Tibial nerve (tissue), 4 donors: ENCODE measurements at regions not wholly inside any gene's neighbourhood (a gene's known extent, or its start where the extent isn't known, plus 50 kb on each side); places are given as distances from the start of the nearest gene placed in this dataset.

Experiments
- DNase-seq, 2 donors: peaks; one replicate each; pipeline ENCODE4 v3.0.0-alpha.2; 2019; ENCODE audit warnings: low spot score in 2 of 2
- H3K27ac ChIP-seq, 4 donors: fragments of 200-600 bp; sonication (generic) in 3 of 4; one replicate each; pipeline ENCODE4 v1.5.1; 2017 to 2019; ENCODE audit warnings: mild to moderate bottlenecking in 1 of 4
- H3K27me3 ChIP-seq, 2 donors: fragments of 200-600 bp; sonication (generic) in 1 of 2; one replicate each; pipeline versions ENCODE4 v1.5.1 to v1.6.0; 2017 to 2019
- H3K36me3 ChIP-seq, 3 donors: fragments of 200-600 bp; sonication (generic); one replicate each; pipeline ENCODE4 v1.5.1; 2018 to 2019
- H3K4me1 ChIP-seq, 4 donors: fragments of 200-600 bp; sonication (generic) in 3 of 4; one replicate each; pipeline ENCODE4 v1.5.1; 2017 to 2019
- H3K4me3 ChIP-seq, 4 donors: fragments of 200-600 bp; sonication (generic) in 3 of 4; one replicate each; pipeline ENCODE4 v1.5.1; 2017 to 2019; ENCODE audit warnings: mild to moderate bottlenecking in 1 of 4, moderate library complexity in 1 of 4
- H3K9me3 ChIP-seq, 4 donors: fragments of 200-600 bp; sonication (generic) in 3 of 4; one replicate each; pipeline ENCODE4 v1.5.1; 2017 to 2019
- CTCF ChIP-seq, 5 experiments: fragments of 200-600 bp in 3 of 5; fragments of 450-650 bp in 2 of 5; sonication (generic) in 3 of 5; IDR thresholded peaks; one replicate each; pipeline ENCODE4 v1.5.1; 2016 to 2019; ENCODE audit warnings: antibody characterized with exemption in 5 of 5, mild to moderate bottlenecking in 3 of 5, moderate library complexity in 2 of 5
- EP300 ChIP-seq, 2 donors: sonication (generic); formaldehyde crosslinking; IDR thresholded peaks; one replicate each; pipeline ENCODE4 v1.6.1; 2017; ENCODE audit warnings: antibody characterized with exemption in 2 of 2, mild to moderate bottlenecking in 1 of 2
- POLR2A ChIP-seq, 2 donors: fragments of 450-650 bp; IDR thresholded peaks; one replicate each; pipeline ENCODE4 v1.6.1; 2017; ENCODE audit warnings: antibody characterized with exemption in 2 of 2, mild to moderate bottlenecking in 2 of 2, moderate library complexity in 2 of 2
- WGBS, 2 donors: methylation state at CpG; one replicate each; pipeline ENCODE4 v1.1.5; 2018; 5-methylcytosine and 5-hydroxymethylcytosine counted together

- Histone ChIP-seq H3K27ac (no peak overlapping the region), H3K36me3 (no peaks in the 10 kb centered on the region), H3K9me3 (no peaks in the 10 kb centered on the region), H3K4me3 (no peak overlapping the region), H3K27me3 (no peaks in the 10 kb centered on the region), H3K4me1 (peaks cover 0 to 4% (median 0%) of the 10 kb centered on the region in 4 donors)
- no peak for DNase-seq
- 87 to 94% methylated on average over 11 of the region's 11 CpGs for WGBS, 2 donors
- TF ChIP-seq EP300 (IDR thresholded peaks at IDR 0.05) (no peak), POLR2A (IDR thresholded peaks at IDR 0.05) (no peak), CTCF (IDR thresholded peaks at IDR 0.05) (no peak)
Measured at GRCh38 chr21:15486460-15487195, 243.2 kb upstream of the USP25 start.

GRCh38 chr21:15487196-15487550, 242.6 kb upstream of the USP25 start:
- no peak for DNase-seq
- no peaks in the 10 kb centered on the region for H3K36me3 ChIP-seq
- H3K9me3 ChIP-seq, result no peaks in the 10 kb centered on the region
- no peak overlapping the region for H3K27ac ChIP-seq
- 75 to 77% methylated on average over 3 of the region's 3 CpGs for WGBS, 2 donors
- H3K27me3 ChIP-seq, result no peaks in the 10 kb centered on the region
- TF ChIP-seq POLR2A (IDR thresholded peaks at IDR 0.05) (no peak), CTCF (IDR thresholded peaks at IDR 0.05) (no peak), EP300 (IDR thresholded peaks at IDR 0.05) (no peak)
- peaks cover 0 to 4% (median 0%) of the 10 kb centered on the region in 4 donors for H3K4me1 ChIP-seq
- H3K4me3 ChIP-seq, result no peak overlapping the region

GRCh38 chr21:15491100-15491499, 238.7 kb upstream of the USP25 start:
- TF ChIP-seq POLR2A (IDR thresholded peaks at IDR 0.05) (no peak), CTCF (IDR thresholded peaks at IDR 0.05) (no peak)
- Histone ChIP-seq H3K4me3 (no peak overlapping the region), H3K36me3 (no peaks in the 10 kb centered on the region), H3K27ac (no peak overlapping the region), H3K9me3 (no peaks in the 10 kb centered on the region), H3K4me1 (no peaks in the 10 kb centered on the region), H3K27me3 (no peaks in the 10 kb centered on the region)
- 91 to 98% methylated on average over 2 of the region's 2 CpGs for WGBS, 2 donors
- DNase-seq, result no peak

- H3K27ac ChIP-seq, result no peak overlapping the region
- H3K9me3 ChIP-seq, result no peaks in the 10 kb centered on the region
- no peaks in the 10 kb centered on the region for H3K4me1 ChIP-seq
- DNase-seq, result no peak
- WGBS, 2 donors, result 60 to 72% methylated on average over 3 of the region's 3 CpGs
- H3K27me3 ChIP-seq, result no peaks in the 10 kb centered on the region
- no peak for TF ChIP-seq CTCF (IDR thresholded peaks at IDR 0.05)
- no peak for TF ChIP-seq POLR2A (IDR thresholded peaks at IDR 0.05)
- no peak for TF ChIP-seq EP300 (IDR thresholded peaks at IDR 0.05)
- H3K36me3 ChIP-seq, result no peaks in the 10 kb centered on the region
- no peak overlapping the region for H3K4me3 ChIP-seq
Measured at GRCh38 chr21:15493646-15494045, 236.1 kb upstream of the USP25 start.

- DNase-seq, result no peak
- H3K4me1 ChIP-seq, result no peaks in the 10 kb centered on the region
- no peak overlapping the region for H3K4me3 ChIP-seq
- no peaks in the 10 kb centered on the region for H3K9me3 ChIP-seq
- H3K36me3 ChIP-seq, result no peaks in the 10 kb centered on the region
- no peak for TF ChIP-seq EP300 (IDR thresholded peaks at IDR 0.05)
- TF ChIP-seq CTCF (IDR thresholded peaks at IDR 0.05), result no peak
- no peak for TF ChIP-seq POLR2A (IDR thresholded peaks at IDR 0.05)
- H3K27me3 ChIP-seq, result no peaks in the 10 kb centered on the region
- no peak overlapping the region for H3K27ac ChIP-seq
- 95 to 96% methylated on average over 11 of the region's 11 CpGs for WGBS, 2 donors
Measured at GRCh38 chr21:15494481-15494880, 235.3 kb upstream of the USP25 start.
